ENCODE measurements at regions not wholly inside any gene's neighbourhood (a gene's known extent, or its start where the extent isn't known, plus 50 kb on each side); places are given as distances from the start of the nearest gene placed in this dataset.

- H3K27me3 Mint-ChIP-seq (ENCODE audit: low read depth): no peaks in the 10 kb centered on the region
- no peaks in the 10 kb centered on the region for H3K4me1 Mint-ChIP-seq (ENCODE audit: low read depth)
- DNase-seq (ENCODE audit: low spot score): no peak
- no peak overlapping the region for H3K4me3 Mint-ChIP-seq (ENCODE audit: unreplicated experiment)
- H3K36me3 Mint-ChIP-seq (ENCODE audit: low read depth): no peaks in the 10 kb centered on the region
- H3K9me3 Mint-ChIP-seq (ENCODE audit: low read depth): peaks cover 10% of the 10 kb centered on the region
- no peak overlapping the region for H3K27ac Mint-ChIP-seq (ENCODE audit: unreplicated experiment)
- TF ChIP-seq CTCF (IDR thresholded peaks at IDR 0.05): no peak
Measured at GRCh38 chr4:170339522-170339921, 249.8 kb upstream of the AADAT start.

DNA sequence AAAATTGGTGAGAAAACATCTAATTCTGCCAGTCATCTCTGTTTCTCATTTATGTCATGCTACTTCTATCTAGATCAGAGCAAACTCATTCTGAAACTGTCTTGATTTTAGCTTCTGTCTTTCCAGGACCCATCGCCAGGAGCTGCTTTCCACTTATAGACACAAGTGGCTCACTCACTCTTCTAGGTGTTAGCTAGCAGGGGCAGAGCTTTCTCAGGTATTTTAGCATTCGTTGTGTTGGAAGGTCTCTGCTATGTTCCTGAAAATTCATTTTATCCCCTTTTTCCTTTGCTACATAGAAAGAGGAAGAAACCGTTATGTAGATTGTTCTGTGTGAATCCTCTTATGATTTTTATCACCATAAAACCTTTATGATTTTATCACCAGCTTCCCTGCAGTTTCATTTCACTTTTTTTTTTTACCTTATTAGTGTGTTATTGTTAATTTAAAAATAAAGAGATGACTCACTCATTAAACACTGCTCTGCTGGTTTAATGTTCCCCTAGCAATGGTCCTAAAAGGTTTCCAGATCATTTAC, 246.6 kb upstream of the AADAT start:
- no peaks in the 10 kb centered on the region for H3K36me3 Mint-ChIP-seq (ENCODE audit: low read depth)

GRCh38 chr4:170325599-170325998, 235.8 kb upstream of the AADAT start:
- Mint-ChIP-seq H3K27me3 (ENCODE audit: low read depth) (peaks cover 6% of the 10 kb centered on the region), H3K36me3 (ENCODE audit: low read depth) (no peaks in the 10 kb centered on the region), H3K9me3 (ENCODE audit: low read depth) (peaks cover 16% of the 10 kb centered on the region), H3K4me1 (ENCODE audit: low read depth) (no peaks in the 10 kb centered on the region), H3K27ac (ENCODE audit: unreplicated experiment) (no peak overlapping the region), H3K4me3 (ENCODE audit: unreplicated experiment) (no peak overlapping the region)
- no peak for DNase-seq (ENCODE audit: low spot score)
- TF ChIP-seq CTCF (IDR thresholded peaks at IDR 0.05): no peak

More for the DNA sequence above, 246.6 kb upstream of the AADAT start:
- Mint-ChIP-seq H3K27me3 (ENCODE audit: low read depth) (no peaks in the 10 kb centered on the region), H3K27ac (ENCODE audit: unreplicated experiment) (no peak overlapping the region), H3K4me3 (ENCODE audit: unreplicated experiment) (no peak overlapping the region), H3K4me1 (ENCODE audit: low read depth) (no peaks in the 10 kb centered on the region), H3K9me3 (ENCODE audit: low read depth) (peaks cover 10% of the 10 kb centered on the region)
- no peak for TF ChIP-seq CTCF (IDR thresholded peaks at IDR 0.05)
- DNase-seq (ENCODE audit: low spot score): no peak

DNA sequence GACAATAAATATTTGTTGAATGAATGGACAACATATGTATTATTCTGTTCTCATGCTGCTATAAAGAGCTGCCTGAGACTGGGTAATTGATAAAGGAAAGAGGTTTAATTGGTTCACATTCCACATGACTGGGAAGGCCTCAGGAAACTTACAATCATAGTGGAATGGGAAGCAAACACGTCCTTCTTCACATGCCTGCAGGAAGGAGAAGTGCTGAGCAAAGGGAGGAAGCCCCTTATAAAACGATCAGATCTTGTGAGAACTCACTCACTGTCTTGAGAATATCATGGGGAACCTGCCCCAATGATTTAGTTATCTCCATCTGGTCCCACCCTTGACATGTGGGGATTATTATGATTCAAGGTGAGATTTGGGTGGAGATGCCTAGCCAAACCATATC, 233.9 kb upstream of the AADAT start:
- DNase-seq (ENCODE audit: low spot score): no peak
- Mint-ChIP-seq H3K27ac (ENCODE audit: unreplicated experiment) (no peak overlapping the region), H3K27me3 (ENCODE audit: low read depth) (peaks cover 6% of the 10 kb centered on the region), H3K9me3 (ENCODE audit: low read depth) (peaks cover 17% of the 10 kb centered on the region), H3K4me1 (ENCODE audit: low read depth) (no peaks in the 10 kb centered on the region), H3K36me3 (ENCODE audit: low read depth) (no peaks in the 10 kb centered on the region), H3K4me3 (ENCODE audit: unreplicated experiment) (no peak overlapping the region)
- no peak for TF ChIP-seq CTCF (IDR thresholded peaks at IDR 0.05)

DNA sequence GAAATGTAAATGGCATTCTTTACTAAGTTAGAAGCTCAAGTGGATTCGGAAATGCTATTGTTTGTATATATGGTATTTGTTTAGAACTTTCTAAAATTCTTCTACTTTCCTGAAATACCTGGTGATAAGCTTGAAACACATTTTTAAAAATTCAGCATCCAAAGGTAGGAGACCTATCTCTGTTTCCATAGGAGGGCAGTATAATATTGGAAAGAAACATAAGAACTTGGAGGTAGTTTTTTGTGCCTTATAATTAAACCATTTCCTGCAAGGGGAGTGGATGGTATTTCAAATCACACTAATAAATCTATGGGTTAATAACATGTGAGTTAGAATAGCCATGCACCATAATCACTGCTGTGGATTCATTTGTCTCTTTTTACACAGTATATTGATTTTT, 217.4 kb upstream of the AADAT start:
- no peak overlapping the region for H3K27ac Mint-ChIP-seq (ENCODE audit: unreplicated experiment)
- H3K9me3 Mint-ChIP-seq (ENCODE audit: low read depth): no peaks in the 10 kb centered on the region
- H3K27me3 Mint-ChIP-seq (ENCODE audit: low read depth): peaks cover 4% of the 10 kb centered on the region
- TF ChIP-seq CTCF (IDR thresholded peaks at IDR 0.05): peak; percentile 16
- H3K36me3 Mint-ChIP-seq (ENCODE audit: low read depth): no peaks in the 10 kb centered on the region
- no peak for DNase-seq (ENCODE audit: low spot score)
- H3K4me1 Mint-ChIP-seq (ENCODE audit: low read depth): no peaks in the 10 kb centered on the region
- no peak overlapping the region for H3K4me3 Mint-ChIP-seq (ENCODE audit: unreplicated experiment)

Data from chondrocyte (in vitro differentiated cells).